GM12891 (cell line): ENCODE measurements at regions not wholly inside any gene's neighbourhood (a gene's known extent, or its start where the extent isn't known, plus 50 kb on each side); places are given as distances from the start of the nearest gene placed in this dataset.
"Not testable (repeated sequence)": the region's sequence is repeated elsewhere in the genome, so short reads cannot be mapped to it uniquely, and the experiment has no call there.

ENCODE experiments used
- DNase-seq: peaks from one replicate; pipeline ENCODE4 v3.0.0; 2011; ENCODE audit warnings: low spot score; ENCODE audit not compliant: insufficient read length
- FAIRE-seq: peaks from 2 replicates; lab custom pipeline; 2011; peaks lifted over from hg19 to GRCh38; lab: Jason Lieb, UNC
- PAX5 ChIP-seq: IDR thresholded peaks from 2 replicates; pipeline ENCODE4 v1.6.1; 2011; ENCODE audit warnings: low read length, moderate library complexity, mild to moderate bottlenecking; ENCODE audit not compliant: insufficient read depth, severe bottlenecking
- POLR2A ChIP-seq: IDR thresholded peaks from 2 replicates; pipeline ENCODE4 v1.6.1; 2011; ENCODE audit warnings: low read depth, low read length, control low read depth
- POLR2AphosphoS5 ChIP-seq: IDR thresholded peaks from 2 replicates; pipeline ENCODE4 v1.6.1; 2011; ENCODE audit warnings: low read depth, low read length, control low read depth
- POU2F2 ChIP-seq: IDR thresholded peaks from 2 replicates; pipeline ENCODE4 v1.6.1; 2011; ENCODE audit warnings: low read depth, mild to moderate bottlenecking, control low read depth, low read length, moderate library complexity
- SPI1 ChIP-seq: IDR thresholded peaks from 2 replicates; pipeline ENCODE4 v1.6.1; 2011; ENCODE audit warnings: low read depth, low read length, control low read depth
- TAF1 ChIP-seq: IDR thresholded peaks from 2 replicates; pipeline ENCODE4 v1.6.1; 2011; ENCODE audit warnings: low read depth, low read length, control low read depth

DNA sequence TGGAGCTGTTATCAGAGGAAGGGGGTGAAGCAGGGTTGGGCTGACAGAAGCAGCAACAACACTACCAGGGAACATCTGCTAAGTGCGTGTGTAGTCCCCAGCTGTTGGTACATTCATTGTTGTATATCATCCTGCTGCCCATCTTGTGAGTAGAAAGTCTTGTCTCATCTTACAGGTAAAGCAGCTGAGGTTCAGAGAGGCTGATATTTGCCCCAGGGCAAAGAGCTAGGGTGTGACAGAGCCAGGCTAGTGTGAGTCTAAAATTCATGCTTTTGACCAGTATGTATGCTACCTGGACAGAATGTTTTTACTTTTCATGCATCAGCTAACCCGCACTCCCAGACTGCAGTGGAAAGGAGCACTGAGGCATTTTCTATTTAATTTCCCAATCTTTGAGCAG, 221.6 kb downstream of the STK31 start:
- no peak for TF ChIP-seq SPI1
- TF ChIP-seq POU2F2 = no peak
- TF ChIP-seq POLR2A = no peak
- TF ChIP-seq TAF1 = no peak
- no peak for TF ChIP-seq POLR2AphosphoS5
- no peak for TF ChIP-seq PAX5
- no peak for DNase-seq
- FAIRE-seq = no peak

DNA sequence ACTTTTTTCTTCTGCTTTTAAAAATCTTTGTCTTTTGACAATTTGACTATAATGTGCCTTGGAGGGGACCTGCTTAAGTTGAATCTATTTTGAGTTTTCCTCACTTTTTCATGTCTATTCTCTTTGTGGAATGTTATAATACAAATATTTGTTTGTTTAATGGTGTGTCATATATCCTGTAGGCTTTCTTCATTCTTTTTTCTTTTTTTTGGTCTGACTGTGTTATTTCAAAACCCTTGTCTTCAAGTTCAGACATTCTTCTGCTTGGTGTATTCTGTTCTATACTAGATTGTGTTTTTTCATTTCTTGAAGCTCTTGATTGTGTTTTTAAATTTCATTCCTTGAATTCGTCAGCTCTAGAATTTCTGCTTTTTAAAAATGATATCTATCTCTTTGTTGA, 228.2 kb downstream of the STK31 start:
- TF ChIP-seq SPI1 (no peak), PAX5 (no peak), POLR2AphosphoS5 (no peak), TAF1 (no peak), POLR2A (no peak)
- no peak for DNase-seq
- no peak for FAIRE-seq

DNA sequence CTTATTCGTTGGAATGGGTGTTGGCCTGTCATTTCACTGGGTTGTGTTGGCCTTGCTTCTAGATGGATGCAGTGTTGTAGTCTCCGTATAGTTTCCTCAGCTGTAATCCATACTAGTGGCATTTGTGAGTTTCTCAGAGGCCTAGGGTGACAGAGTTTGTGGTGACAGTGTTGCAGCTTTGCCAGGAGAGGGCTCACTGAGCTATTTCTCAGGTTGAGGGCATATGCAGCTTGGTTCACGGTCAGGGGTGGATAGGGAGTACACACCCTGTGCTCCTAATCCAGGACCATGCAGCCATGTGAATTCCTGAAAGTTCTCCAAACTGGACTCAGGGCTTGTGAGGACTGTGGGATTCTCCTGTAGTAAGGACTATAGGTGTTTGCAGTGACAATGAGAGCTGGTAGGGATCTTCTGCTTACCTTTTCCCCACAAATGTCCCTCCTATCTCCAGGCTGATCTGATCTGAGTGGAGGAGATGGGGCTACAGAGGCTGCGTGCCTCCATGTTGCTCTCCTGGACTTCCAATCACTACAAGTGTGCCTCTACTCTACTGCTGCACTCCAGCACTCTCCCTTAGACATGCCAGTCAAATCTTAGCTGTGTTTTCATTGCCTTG, 229.0 kb downstream of the STK31 start:
- no peak for TF ChIP-seq POLR2A
- no peak for TF ChIP-seq POLR2AphosphoS5
- TF ChIP-seq PAX5 = no peak
- no peak for TF ChIP-seq SPI1
- no peak for TF ChIP-seq TAF1
- no peak for TF ChIP-seq POU2F2
- FAIRE-seq = peak; percentile 68
- peak; percentile 5 for DNase-seq

DNA sequence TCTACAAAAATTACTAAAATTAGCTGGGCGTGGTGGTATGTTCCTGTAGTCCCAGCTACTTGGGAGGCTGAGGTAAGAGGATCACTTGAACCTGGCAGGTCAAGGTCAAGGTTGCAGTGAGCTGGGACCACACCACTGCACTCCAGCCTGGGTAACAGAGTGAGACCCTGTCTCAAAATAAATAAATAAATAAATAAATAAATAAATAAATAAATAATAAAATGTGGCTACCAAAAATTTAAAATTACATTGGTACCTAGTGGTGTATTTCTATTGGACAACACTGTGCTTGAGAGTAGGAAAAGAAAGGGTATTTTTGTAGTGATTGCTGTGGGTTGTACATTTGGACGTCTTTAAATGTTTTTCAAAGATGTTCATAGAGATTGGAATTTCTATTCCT, 229.7 kb downstream of the STK31 start:
- not testable (repeated sequence) for DNase-seq, FAIRE-seq

DNA sequence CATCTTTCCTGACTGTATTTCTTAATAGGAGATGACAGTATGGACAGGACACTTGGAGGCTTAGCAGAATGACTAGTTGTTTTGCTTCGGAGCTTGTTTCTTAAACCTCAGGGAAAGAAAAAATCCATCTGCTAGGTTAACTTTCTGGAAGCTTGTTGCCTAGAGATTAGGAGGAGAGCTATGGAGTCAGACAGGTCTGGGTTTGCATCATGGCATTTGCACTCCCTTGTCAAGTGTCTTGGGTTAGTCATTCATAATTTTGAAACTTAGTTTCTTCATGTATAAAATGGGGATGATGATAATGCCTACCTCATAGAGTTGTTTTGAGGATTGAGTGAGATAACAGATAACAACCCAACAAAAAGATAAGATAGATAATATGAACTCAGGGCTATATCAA, 231.5 kb downstream of the STK31 start:
- FAIRE-seq (no peak), DNase-seq (no peak)
- TF ChIP-seq TAF1 (no peak), SPI1 (no peak), POU2F2 (no peak), POLR2A (no peak), PAX5 (no peak), POLR2AphosphoS5 (no peak)

DNA sequence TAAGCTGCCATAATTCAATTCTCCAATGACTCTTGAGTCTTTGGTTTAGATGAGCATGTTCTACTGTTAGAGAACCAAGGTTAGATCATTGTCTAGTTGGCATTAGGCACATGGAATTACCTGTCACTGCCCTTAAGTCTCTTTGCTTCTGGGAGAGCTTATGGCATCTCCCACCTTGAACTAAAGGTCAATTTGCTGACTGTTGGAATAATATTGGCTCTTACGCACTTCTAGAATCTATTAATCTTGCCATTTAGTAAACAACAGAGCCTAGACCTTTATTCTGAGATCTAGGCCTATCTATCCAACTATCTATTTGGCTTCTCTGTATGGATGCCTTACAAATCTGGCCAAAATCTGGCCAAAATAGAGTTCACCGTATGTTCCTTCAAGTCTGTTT, 232.0 kb downstream of the STK31 start:
- no peak for TF ChIP-seq SPI1
- no peak for FAIRE-seq
- no peak for DNase-seq

DNA sequence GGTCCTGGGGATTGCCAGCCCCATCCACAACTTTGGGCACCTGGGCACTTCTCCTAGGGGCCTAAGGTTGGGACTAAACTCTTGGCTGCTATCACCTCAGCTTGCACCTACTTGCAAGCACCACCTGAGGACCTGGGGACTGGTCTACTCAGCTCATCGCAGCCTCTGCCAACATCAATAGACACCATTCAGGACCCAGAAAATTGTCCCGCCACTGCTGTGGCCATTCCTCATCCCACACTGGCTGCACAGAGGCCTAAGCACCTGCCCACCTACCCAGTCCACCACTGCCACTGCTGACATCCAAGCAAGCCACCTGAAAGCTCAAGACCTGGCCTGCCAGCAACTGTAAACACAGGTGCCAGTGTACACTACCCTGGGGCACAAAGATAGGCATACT, 234.1 kb downstream of the STK31 start:
- TF ChIP-seq POLR2AphosphoS5 (no peak), POLR2A (no peak), SPI1 (no peak), PAX5 (no peak), TAF1 (no peak), POU2F2 (no peak)
- no peak for FAIRE-seq

DNA sequence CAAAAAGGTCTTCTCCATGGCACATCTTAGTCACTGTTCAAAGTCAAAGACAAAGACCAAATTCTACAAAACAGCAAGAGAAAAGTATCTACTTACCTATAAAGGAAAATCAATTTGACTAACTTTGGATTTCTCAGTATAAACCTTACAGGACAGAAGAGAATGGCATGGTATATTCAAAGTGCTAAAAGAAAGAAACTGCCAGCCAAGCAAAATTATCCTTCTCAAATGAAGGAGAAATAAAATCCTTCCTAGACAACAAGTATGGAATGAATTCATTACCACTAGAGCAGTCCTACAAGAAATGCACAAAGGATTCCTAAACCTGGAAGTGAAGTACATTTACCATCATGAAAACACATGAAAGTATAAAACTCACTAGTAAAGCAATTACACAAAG, 235.5 kb downstream of the STK31 start:
- TF ChIP-seq POU2F2 (no peak), POLR2AphosphoS5 (no peak), POLR2A (no peak), SPI1 (no peak), PAX5 (no peak), TAF1 (no peak)
- DNase-seq (no peak), FAIRE-seq (no peak)

More for the DNA sequence above, 234.1 kb downstream of the STK31 start:
- no peak for DNase-seq

DNA sequence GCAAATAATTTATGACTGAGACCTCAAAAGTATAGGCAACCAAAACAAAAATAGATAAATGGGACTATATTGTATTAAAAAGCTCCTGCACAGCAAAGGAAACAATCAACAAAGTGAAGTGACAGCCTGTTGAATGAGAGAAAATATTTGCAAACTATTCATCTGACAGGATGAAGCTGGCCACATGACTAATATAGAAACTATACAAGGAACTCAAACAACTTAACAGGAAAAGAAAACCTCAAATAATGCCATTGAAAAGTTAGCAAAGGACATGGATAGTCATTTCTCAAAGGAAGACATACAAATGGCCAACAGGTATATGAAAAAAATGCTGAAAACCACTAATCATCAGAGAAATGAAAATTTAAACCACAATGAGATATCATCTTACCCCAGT, 245.1 kb downstream of the STK31 start:
- TF ChIP-seq SPI1 (no peak), POLR2A (no peak), PAX5 (no peak), POLR2AphosphoS5 (no peak), TAF1 (no peak), POU2F2 (no peak)
- DNase-seq (no peak), FAIRE-seq (no peak)

DNA sequence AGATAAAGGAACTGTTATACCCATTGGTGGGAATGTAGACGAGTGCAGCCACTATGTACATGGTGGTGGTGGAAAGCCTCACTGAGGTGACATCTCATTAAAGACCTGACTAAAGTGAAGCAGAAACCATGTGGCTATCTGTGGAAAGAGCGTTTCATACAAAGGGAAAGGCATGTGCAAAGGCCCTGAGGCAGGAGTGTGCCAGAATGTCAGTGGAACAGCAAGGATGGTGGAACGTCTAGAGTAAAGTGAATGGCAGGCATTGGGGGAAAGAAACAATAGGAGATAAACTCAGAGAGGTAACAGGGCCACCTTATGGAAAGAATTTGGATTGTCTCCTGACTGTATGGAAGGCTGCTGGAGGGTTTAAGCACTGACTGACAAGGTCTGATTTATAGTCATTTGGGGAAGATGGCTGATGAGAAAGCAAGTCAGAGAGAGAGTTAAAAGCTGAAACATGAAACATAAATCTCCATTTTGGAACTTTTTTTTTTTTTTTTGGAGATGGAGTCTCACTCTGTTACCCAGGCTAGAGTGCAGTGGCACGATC, 245.7 kb downstream of the STK31 start:
- DNase-seq = no peak
- TF ChIP-seq POLR2A = no peak
- no peak for TF ChIP-seq TAF1
- no peak for FAIRE-seq
